ENCODE measurements at regions not wholly inside any gene's neighbourhood (a gene's known extent, or its start where the extent isn't known, plus 50 kb on each side); places are given as distances from the start of the nearest gene placed in this dataset.

DNA sequence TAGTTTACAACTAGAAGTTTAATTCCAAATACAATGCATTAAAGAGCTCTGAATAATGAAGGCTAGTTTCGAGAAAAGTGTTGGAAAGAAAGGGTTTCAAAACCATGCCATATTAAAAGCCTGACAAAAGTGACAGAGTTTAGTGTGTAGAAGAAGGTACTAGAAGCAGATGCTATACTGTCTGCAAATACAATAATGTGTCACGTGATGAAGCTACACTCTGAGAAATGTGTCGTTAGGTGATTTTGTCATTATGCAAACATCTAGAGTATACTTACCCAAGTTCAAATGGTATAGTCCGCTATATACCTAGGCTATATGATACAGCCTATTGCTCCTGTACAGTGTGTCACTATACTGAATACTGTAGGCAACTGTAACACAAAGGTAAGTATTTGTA lies 494.1 kb downstream of the TLE1 start:
- Histone ChIP-seq H3K9me3 (ENCODE audit: control insufficient read depth, insufficient read depth, low read length) (no peaks in the 10 kb centered on the region), H3K27me3 (ENCODE audit: control insufficient read depth, insufficient read depth, low read length) (no peaks in the 10 kb centered on the region), H3K4me1 (ENCODE audit: control insufficient read depth, insufficient read depth, low read length) (no peaks in the 10 kb centered on the region), H3K9ac (ENCODE audit: low read depth, low read length) (no peak overlapping the region), H3K4me3 (ENCODE audit: low read depth, low read length) (no peak overlapping the region), H3K36me3 (ENCODE audit: control insufficient read depth, insufficient read depth, low read length) (no peaks in the 10 kb centered on the region)

DNA sequence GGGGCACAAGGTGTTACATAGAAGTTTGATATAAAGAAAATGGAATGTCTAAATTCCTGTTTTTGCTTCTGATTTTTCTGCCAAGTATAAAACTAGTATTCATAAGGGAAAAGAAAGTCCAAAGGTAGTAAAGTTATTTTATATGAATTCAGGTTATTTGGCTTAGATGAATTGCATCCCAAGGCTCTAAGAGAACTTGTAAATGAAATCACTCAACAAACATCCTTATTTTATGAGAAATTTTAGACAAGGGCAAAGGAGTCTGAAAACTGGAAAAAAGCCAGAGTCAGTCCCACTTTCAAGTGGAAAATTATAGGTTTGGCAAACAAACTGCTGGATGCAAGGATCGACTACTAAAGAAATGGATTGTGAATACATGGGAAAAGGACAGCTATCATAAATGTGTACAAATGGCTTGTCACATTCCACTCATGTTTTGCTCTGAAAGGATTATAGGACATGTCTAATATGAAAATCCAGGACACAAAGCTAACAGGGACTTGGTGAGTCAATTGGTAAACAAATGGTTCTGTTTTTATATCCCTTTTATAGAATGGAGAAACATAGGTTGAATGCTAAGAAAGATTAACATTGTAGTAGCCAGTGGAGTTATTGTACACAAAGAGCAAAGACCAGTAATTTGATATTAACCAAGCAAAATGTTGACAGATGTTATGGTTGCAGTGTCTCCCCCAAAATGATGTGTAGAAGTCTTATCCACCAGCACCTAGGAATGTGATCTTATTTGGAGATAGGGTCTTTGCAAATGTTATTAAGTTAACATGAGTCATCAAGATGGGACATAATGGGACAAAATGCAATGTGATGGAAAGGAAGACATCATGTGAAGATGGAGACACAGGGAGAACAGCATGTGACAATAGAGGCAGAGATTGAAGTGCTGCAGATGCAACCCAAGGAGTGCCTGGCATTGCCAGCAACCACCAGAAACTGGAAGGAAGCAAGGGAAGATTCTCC lies 495.7 kb downstream of the TLE1 start:
- Histone ChIP-seq H3K4me1 (ENCODE audit: control insufficient read depth, insufficient read depth, low read length) (no peaks in the 10 kb centered on the region), H3K27me3 (ENCODE audit: control insufficient read depth, insufficient read depth, low read length) (no peaks in the 10 kb centered on the region), H3K4me3 (ENCODE audit: low read depth, low read length) (no peak overlapping the region), H3K36me3 (ENCODE audit: control insufficient read depth, insufficient read depth, low read length) (no peaks in the 10 kb centered on the region), H3K9ac (ENCODE audit: low read depth, low read length) (no peak overlapping the region), H3K9me3 (ENCODE audit: control insufficient read depth, insufficient read depth, low read length) (no peaks in the 10 kb centered on the region)

DNA sequence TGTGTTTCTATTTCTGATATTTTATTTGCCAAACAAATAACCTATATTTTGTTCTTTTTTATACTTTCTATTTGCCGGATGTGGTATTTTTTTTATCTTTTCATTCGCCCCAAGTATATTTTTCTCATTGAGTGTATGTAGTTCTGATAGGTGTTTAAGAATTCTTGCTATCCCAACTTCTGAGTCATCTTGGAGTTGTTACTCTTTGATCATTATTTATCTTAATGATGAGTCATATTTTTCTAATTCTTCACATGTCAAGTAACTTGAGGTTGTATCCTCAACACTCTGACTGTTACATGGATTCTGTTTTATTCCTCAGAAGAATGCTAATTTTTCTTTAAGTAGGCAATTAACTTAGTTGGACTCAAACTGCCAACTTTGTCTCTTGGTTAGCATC lies 498.1 kb downstream of the TLE1 start:
- H3K4me3 ChIP-seq (ENCODE audit: low read depth, low read length), result no peak overlapping the region

DNA sequence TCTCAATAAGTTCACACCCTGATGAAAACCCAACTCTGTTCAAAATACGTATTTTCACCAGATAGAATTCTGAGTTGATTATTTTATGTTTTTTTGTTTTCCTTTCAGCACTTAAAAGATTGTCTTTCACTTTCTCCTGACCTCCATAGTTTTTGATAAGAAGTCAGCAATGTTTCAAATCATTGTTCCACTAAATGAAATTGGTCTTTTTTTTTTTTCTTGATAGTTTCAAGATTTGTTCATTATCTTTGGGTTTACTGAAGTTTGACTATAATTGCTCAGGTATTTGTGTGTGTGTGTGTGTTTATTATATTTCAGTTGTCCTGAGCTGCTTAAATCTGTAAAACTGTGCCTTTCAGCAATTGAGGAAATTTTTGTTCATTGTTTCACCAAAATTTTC lies 498.7 kb downstream of the TLE1 start:
- Histone ChIP-seq H3K4me3 (ENCODE audit: low read depth, low read length) (no peak overlapping the region), H3K9ac (ENCODE audit: low read depth, low read length) (no peak overlapping the region), H3K4me1 (ENCODE audit: control insufficient read depth, insufficient read depth, low read length) (no peaks in the 10 kb centered on the region), H3K27me3 (ENCODE audit: control insufficient read depth, insufficient read depth, low read length) (no peaks in the 10 kb centered on the region), H3K9me3 (ENCODE audit: control insufficient read depth, insufficient read depth, low read length) (no peaks in the 10 kb centered on the region), H3K36me3 (ENCODE audit: control insufficient read depth, insufficient read depth, low read length) (no peaks in the 10 kb centered on the region)

More for the DNA sequence above, 498.1 kb downstream of the TLE1 start:
- Histone ChIP-seq H3K9me3 (ENCODE audit: control insufficient read depth, insufficient read depth, low read length) (no peaks in the 10 kb centered on the region), H3K27me3 (ENCODE audit: control insufficient read depth, insufficient read depth, low read length) (no peaks in the 10 kb centered on the region), H3K4me1 (ENCODE audit: control insufficient read depth, insufficient read depth, low read length) (no peaks in the 10 kb centered on the region), H3K9ac (ENCODE audit: low read depth, low read length) (no peak overlapping the region), H3K36me3 (ENCODE audit: control insufficient read depth, insufficient read depth, low read length) (no peaks in the 10 kb centered on the region)

DNA sequence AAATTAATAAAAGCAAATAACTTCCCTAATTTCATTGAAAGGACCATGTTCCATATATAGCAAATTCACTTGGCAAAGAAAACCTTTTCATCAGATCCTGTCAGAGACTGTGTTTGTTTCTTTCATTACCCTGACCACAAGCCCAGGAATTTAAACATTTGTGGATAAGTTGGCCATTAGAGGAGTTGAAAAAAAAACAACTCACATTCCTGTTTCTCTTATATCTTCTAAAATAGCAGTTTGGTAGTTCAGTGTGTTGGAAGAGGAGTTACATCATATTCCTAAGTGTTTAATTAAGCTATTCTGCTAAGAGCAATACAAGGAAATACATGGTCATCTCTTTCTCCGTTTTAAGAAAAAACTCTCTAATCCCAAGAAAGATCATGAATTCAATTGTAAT lies 505.6 kb downstream of the TLE1 start:
- H3K36me3 ChIP-seq (ENCODE audit: control insufficient read depth, insufficient read depth, low read length), result no peaks in the 10 kb centered on the region
- no peaks in the 10 kb centered on the region for H3K4me1 ChIP-seq (ENCODE audit: control insufficient read depth, insufficient read depth, low read length)
- H3K4me3 ChIP-seq (ENCODE audit: low read depth, low read length), result no peak overlapping the region
- no peaks in the 10 kb centered on the region for H3K9me3 ChIP-seq (ENCODE audit: control insufficient read depth, insufficient read depth, low read length)
- no peak overlapping the region for H3K9ac ChIP-seq (ENCODE audit: low read depth, low read length)
- no peaks in the 10 kb centered on the region for H3K27me3 ChIP-seq (ENCODE audit: control insufficient read depth, insufficient read depth, low read length)

DNA sequence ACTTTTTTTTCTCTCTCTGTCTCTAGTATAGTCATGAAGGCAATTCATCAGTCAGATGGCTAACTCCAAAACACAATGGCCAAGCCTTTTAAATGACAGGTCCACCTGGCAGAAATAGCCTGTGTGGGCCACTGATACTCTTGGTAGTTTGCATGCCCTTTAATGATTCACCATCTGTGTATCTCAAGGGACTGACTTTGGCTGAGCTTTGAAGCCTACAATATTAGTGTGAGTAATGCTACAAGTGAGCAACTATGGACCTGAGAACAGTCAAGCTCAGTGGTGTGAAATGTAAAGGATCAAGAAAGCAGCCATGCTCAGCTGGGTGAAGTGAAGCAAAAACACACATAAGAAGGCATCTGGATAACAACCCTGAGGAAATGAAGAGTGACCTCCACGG lies 506.9 kb downstream of the TLE1 start:
- Histone ChIP-seq H3K27me3 (ENCODE audit: control insufficient read depth, insufficient read depth, low read length) (no peaks in the 10 kb centered on the region), H3K4me1 (ENCODE audit: control insufficient read depth, insufficient read depth, low read length) (no peaks in the 10 kb centered on the region), H3K4me3 (ENCODE audit: low read depth, low read length) (no peak overlapping the region), H3K9ac (ENCODE audit: low read depth, low read length) (no peak overlapping the region), H3K36me3 (ENCODE audit: control insufficient read depth, insufficient read depth, low read length) (no peaks in the 10 kb centered on the region), H3K9me3 (ENCODE audit: control insufficient read depth, insufficient read depth, low read length) (no peaks in the 10 kb centered on the region)

DNA sequence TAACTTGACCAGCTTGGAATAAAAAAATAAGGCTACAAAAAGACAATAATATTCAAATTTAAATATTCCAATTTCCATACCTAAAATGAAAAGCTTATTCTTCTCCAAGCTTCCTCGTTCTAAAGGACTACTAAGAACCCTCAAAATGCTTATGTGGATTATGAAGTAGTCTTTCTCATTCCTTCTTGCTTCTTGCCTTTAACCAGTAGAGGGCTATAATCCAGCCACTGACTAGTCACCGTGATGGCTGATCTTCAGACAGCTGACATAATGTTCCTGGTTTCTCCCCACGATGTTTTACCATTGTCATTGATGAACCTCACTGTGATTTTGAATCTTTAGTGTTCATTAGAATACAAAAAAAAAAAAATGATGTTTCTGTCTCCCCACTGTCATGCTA lies 515.3 kb downstream of the TLE1 start:
- Histone ChIP-seq H3K4me3 (ENCODE audit: low read depth, low read length) (no peak overlapping the region), H3K4me1 (ENCODE audit: control insufficient read depth, insufficient read depth, low read length) (no peaks in the 10 kb centered on the region), H3K27me3 (ENCODE audit: control insufficient read depth, insufficient read depth, low read length) (no peaks in the 10 kb centered on the region), H3K9me3 (ENCODE audit: control insufficient read depth, insufficient read depth, low read length) (no peaks in the 10 kb centered on the region), H3K9ac (ENCODE audit: low read depth, low read length) (no peak overlapping the region), H3K36me3 (ENCODE audit: control insufficient read depth, insufficient read depth, low read length) (no peaks in the 10 kb centered on the region)

DNA sequence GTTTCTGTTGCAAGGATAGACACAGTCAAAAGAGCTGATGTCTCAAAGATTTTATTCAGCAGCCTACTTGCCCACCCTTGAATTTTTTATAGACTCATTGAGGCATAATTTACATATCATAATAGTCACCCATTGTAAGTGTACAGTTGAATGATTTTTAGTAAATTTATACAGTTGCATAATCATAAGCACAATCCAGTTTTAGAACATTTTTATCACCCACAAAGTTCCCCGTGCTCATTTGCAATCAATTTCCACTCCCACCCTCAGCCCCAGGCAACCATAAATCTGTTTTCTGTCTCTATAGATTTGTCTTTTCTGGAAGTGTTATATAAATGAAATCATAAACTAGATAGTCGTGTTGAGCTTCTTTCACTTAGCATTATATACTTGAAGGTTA lies 517.7 kb downstream of the TLE1 start:
- Histone ChIP-seq H3K4me3 (ENCODE audit: low read depth, low read length) (no peak overlapping the region), H3K27me3 (ENCODE audit: control insufficient read depth, insufficient read depth, low read length) (no peaks in the 10 kb centered on the region), H3K9ac (ENCODE audit: low read depth, low read length) (no peak overlapping the region), H3K4me1 (ENCODE audit: control insufficient read depth, insufficient read depth, low read length) (no peaks in the 10 kb centered on the region), H3K9me3 (ENCODE audit: control insufficient read depth, insufficient read depth, low read length) (no peaks in the 10 kb centered on the region), H3K36me3 (ENCODE audit: control insufficient read depth, insufficient read depth, low read length) (no peaks in the 10 kb centered on the region)

DNA sequence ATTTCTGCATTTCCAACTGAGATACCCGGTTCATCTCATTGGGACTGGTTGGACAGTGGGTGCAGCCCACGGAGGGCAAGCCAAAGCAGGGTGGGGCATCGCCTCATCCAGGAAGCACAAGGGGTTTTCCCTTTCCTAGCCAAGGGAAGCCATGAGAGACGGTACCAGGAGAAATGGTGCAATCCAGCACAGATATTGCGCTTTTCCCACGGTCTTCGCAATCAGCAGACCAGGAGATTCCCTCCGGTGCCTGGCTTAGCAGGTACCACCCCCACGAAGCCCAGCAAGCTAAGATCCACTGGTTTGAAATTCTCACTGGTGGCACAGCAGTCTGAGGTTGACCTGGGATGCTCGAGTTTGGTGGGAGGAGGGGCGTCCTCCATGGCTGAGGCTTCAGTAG lies 527.0 kb downstream of the TLE1 start:
- Histone ChIP-seq H3K36me3 (ENCODE audit: control insufficient read depth, insufficient read depth, low read length) (no peaks in the 10 kb centered on the region), H3K9ac (ENCODE audit: low read depth, low read length) (no peak overlapping the region), H3K4me1 (ENCODE audit: control insufficient read depth, insufficient read depth, low read length) (no peaks in the 10 kb centered on the region)

DNA sequence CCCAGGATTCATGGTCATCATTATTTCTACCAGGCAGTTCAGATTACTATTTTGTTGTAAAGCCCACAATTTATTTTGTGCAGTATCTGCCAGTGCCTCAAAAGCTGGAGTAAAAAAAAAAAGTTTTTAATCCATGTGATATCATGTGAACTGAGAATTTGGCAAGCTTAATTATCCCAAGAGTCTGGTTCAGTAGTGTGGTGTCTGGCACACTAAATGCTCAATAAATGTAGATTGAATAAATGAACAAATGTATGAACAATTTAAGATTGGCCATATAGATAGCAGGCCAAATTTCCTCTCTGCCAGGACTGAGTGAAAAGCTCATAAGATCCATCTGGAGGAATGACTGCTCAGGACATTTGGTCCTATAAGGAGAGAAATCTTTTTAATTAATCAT lies 533.0 kb downstream of the TLE1 start:
- Histone ChIP-seq H3K27me3 (ENCODE audit: control insufficient read depth, insufficient read depth, low read length) (no peaks in the 10 kb centered on the region), H3K4me3 (ENCODE audit: low read depth, low read length) (no peak overlapping the region), H3K36me3 (ENCODE audit: control insufficient read depth, insufficient read depth, low read length) (no peaks in the 10 kb centered on the region), H3K9me3 (ENCODE audit: control insufficient read depth, insufficient read depth, low read length) (no peaks in the 10 kb centered on the region), H3K9ac (ENCODE audit: low read depth, low read length) (no peak overlapping the region), H3K4me1 (ENCODE audit: control insufficient read depth, insufficient read depth, low read length) (no peaks in the 10 kb centered on the region)

More for the DNA sequence above, 527.0 kb downstream of the TLE1 start:
- H3K9me3 ChIP-seq (ENCODE audit: control insufficient read depth, insufficient read depth, low read length), result no peaks in the 10 kb centered on the region
- no peak overlapping the region for H3K4me3 ChIP-seq (ENCODE audit: low read depth, low read length)
- no peaks in the 10 kb centered on the region for H3K27me3 ChIP-seq (ENCODE audit: control insufficient read depth, insufficient read depth, low read length)

DNA sequence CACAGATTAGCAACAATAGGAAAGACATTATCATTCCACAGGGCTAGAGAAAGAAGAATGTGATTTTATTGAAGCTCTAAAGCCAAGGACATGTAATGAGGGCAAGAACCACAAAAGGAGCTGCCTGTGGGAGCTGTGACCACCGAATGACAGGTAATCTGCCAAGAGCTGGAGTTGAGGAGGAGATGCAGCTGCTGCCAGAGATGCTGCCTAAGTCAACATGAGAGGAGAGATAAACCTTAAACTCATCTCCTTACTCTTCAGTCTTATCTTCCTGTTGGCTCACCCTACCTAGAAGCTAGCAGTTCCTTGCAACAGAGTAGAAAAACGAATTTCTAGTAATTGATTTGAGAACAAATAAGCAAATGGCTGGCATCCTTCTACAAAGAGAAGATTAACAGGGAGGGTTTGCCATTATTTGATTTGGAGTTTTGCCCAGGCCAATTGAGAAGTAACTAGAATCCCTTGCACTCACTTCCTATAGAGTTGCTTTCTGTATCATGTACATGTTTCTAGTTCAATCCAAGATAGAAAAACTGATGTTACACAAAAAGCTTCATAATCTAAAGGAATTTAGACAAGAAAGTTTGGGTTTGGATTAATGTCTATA lies 539.2 kb downstream of the TLE1 start:
- no peaks in the 10 kb centered on the region for H3K36me3 ChIP-seq (ENCODE audit: control insufficient read depth, insufficient read depth, low read length)
- H3K9me3 ChIP-seq (ENCODE audit: control insufficient read depth, insufficient read depth, low read length), result no peaks in the 10 kb centered on the region
- no peaks in the 10 kb centered on the region for H3K4me1 ChIP-seq (ENCODE audit: control insufficient read depth, insufficient read depth, low read length)
- no peak overlapping the region for H3K9ac ChIP-seq (ENCODE audit: low read depth, low read length)
- no peak overlapping the region for H3K4me3 ChIP-seq (ENCODE audit: low read depth, low read length)
- H3K27me3 ChIP-seq (ENCODE audit: control insufficient read depth, insufficient read depth, low read length), result no peaks in the 10 kb centered on the region

Measured in iPS-15b (cell line).